Mesenchymal stem cell (in vitro differentiated cells and primary cell): ENCODE measurements at regions not wholly inside any gene's neighbourhood (a gene's known extent, or its start where the extent isn't known, plus 50 kb on each side); places are given as distances from the start of the nearest gene placed in this dataset.

Experiments
- DNase-seq: peaks from one replicate; pipeline ENCODE4 v3.0.0-alpha.2; 2013
- H2AFZ ChIP-seq: one replicate; pipeline ENCODE4 v1.6.1; 2013; ENCODE audit warnings: low read depth, mild to moderate bottlenecking, control low read depth, inconsistent platforms, low read length, moderate library complexity
- H2AK5ac ChIP-seq: 2 replicates; pipeline ENCODE4 v1.6.1; 2013; ENCODE audit warnings: low read length, moderate library complexity, mild to moderate bottlenecking, inconsistent platforms; ENCODE audit not compliant: severe bottlenecking
- H2BK120ac ChIP-seq: one replicate; pipeline ENCODE4 v1.6.1; 2013; ENCODE audit warnings: low read depth, mild to moderate bottlenecking, inconsistent platforms, low read length, moderate library complexity
- H2BK12ac ChIP-seq, 2 experiments: one replicate each; pipeline ENCODE4 v1.6.1; 2013; ENCODE audit warnings: inconsistent platforms in 2 of 2, low read length in 2 of 2, mild to moderate bottlenecking in 2 of 2, moderate library complexity in 2 of 2, control low read depth in 1 of 2
- H2BK15ac ChIP-seq: one replicate; pipeline ENCODE4 v1.6.1; 2013; ENCODE audit warnings: mild to moderate bottlenecking, low read depth, inconsistent platforms; ENCODE audit not compliant: poor library complexity, severe bottlenecking
- H2BK5ac ChIP-seq: 2 replicates; pipeline ENCODE4 v1.6.1; 2013; ENCODE audit warnings: low read depth, mild to moderate bottlenecking, low read length, control low read depth, inconsistent platforms; ENCODE audit not compliant: poor library complexity, severe bottlenecking
- H3K14ac ChIP-seq, 2 experiments: one replicate each; pipeline ENCODE4 v1.6.1; 2013; ENCODE audit warnings: inconsistent platforms in 2 of 2, low read length in 2 of 2, control low read depth in 1 of 2, mild to moderate bottlenecking in 1 of 2, moderate library complexity in 1 of 2
- H3K18ac ChIP-seq, 2 experiments: one replicate each; pipeline ENCODE4 v1.6.1; 2013; ENCODE audit warnings: inconsistent platforms in 2 of 2, low read length in 2 of 2, control low read depth in 1 of 2, low read depth in 1 of 2, mild to moderate bottlenecking in 1 of 2
- H3K23ac ChIP-seq, 2 experiments: one replicate each; pipeline ENCODE4 v1.6.1; 2013; ENCODE audit warnings: inconsistent platforms in 2 of 2, low read length in 2 of 2, mild to moderate bottlenecking in 2 of 2, moderate library complexity in 2 of 2, control low read depth in 1 of 2
- H3K27ac ChIP-seq: 2 replicates; pipeline ENCODE4 v1.5.1; 2013; ENCODE audit warnings: mild to moderate bottlenecking, moderate library complexity, low read length, control low read depth, inconsistent platforms; ENCODE audit not compliant: poor library complexity, severe bottlenecking
- H3K27me3 ChIP-seq, 2 experiments: 2 replicates each; pipeline versions ENCODE4 v1.6.1 to v1.7.0; 2013; ENCODE audit warnings: low read length in 2 of 2, mild to moderate bottlenecking in 2 of 2, moderate library complexity in 2 of 2, control low read depth in 1 of 2, inconsistent platforms in 1 of 2; ENCODE audit not compliant: control insufficient read depth in 1 of 2, insufficient read depth in 1 of 2
- H3K36me3 ChIP-seq, 2 experiments: 2 replicates each; pipeline versions ENCODE4 v1.6.1 to v1.7.0; 2013; ENCODE audit warnings: low read length in 2 of 2, control low read depth in 1 of 2, inconsistent platforms in 1 of 2, low read depth in 1 of 2, mild to moderate bottlenecking in 1 of 2; ENCODE audit not compliant: insufficient read depth in 2 of 2, control insufficient read depth in 1 of 2
- H3K4ac ChIP-seq, 2 experiments: one replicate each; pipeline ENCODE4 v1.6.1; 2013; ENCODE audit warnings: inconsistent platforms in 2 of 2, low read length in 2 of 2, mild to moderate bottlenecking in 2 of 2, moderate library complexity in 2 of 2, control low read depth in 1 of 2, low read depth in 1 of 2
- H3K4me1 ChIP-seq: 2 replicates; pipeline ENCODE4 v1.6.1; 2013; ENCODE audit warnings: low read depth, low read length, control low read depth; ENCODE audit not compliant: control insufficient read depth, insufficient read depth
- H3K4me2 ChIP-seq: 2 replicates; pipeline ENCODE4 v1.6.1; 2013; ENCODE audit warnings: low read length, mild to moderate bottlenecking, inconsistent platforms; ENCODE audit not compliant: poor library complexity, severe bottlenecking
- H3K4me3 ChIP-seq, 2 experiments: 2 replicates each; pipeline versions ENCODE4 v1.5.1 to v1.7.0; 2013; ENCODE audit warnings: low read length in 2 of 2, mild to moderate bottlenecking in 2 of 2, control low read depth in 1 of 2, low read depth in 1 of 2; ENCODE audit not compliant: insufficient read depth in 1 of 2
- H3K79me1 ChIP-seq: replicated peaks from 2 replicates; pipeline ENCODE4 v1.6.1; 2013; ENCODE audit warnings: mild to moderate bottlenecking, control low read depth, low read length, inconsistent platforms; ENCODE audit not compliant: poor library complexity, severe bottlenecking
- H3K9ac ChIP-seq: 2 replicates; pipeline ENCODE4 v1.7.0; 2013; ENCODE audit warnings: mild to moderate bottlenecking, low read length, moderate library complexity
- H3K9me3 ChIP-seq: 2 replicates; pipeline ENCODE4 v1.7.0; 2013; ENCODE audit warnings: mild to moderate bottlenecking, low read length; ENCODE audit not compliant: control insufficient read depth
- H4K8ac ChIP-seq: one replicate; pipeline ENCODE4 v1.6.1; 2013; ENCODE audit warnings: inconsistent platforms, mild to moderate bottlenecking, low read length, moderate library complexity
- H4K91ac ChIP-seq: one replicate; pipeline ENCODE4 v1.6.1; 2013; ENCODE audit warnings: mild to moderate bottlenecking, low read length, inconsistent platforms
- WGBS: methylation state at CpG from one replicate; pipeline ENCODE4 v1.1.7; 2013; ENCODE audit warnings: mixed read lengths; 5-methylcytosine and 5-hydroxymethylcytosine counted together

DNA sequence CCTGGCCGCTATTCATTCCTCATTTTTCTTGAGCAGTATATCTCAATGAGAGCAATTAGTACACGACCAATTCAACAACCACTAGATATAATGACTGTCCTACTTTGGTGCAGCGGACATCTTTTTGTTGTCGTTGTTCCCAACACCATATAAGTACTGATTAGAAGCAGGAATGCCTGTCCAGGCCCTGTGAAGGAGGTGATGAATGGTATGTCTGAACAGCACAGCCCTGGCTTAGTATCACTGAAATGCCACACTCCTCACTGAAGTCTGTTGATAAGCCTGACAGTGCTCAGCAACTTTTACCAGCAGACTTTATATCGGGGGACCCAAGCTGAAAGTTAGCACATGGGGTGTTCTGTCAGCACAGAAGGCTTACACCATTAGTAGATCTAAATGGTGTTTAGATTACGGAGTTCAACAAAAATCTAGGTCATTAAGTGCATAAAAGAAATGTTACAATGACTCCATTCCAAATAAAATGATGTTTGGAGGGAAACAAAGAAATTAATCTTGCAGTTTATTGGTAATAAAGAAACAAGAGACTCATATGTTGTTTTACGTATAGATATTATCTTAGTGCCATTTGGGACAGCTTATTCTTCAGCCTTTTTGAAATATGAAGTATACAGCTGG lies 228.3 kb upstream of the TTC29 start:
- Histone ChIP-seq H2BK5ac (no peak overlapping the region), H2AFZ (no peak overlapping the region), H4K8ac (no peak overlapping the region), H2AK5ac (no peak overlapping the region), H2BK15ac (no peak overlapping the region), H3K23ac (no peak overlapping the region), H3K9me3 (no peaks in the 10 kb centered on the region), H2BK120ac (no peak overlapping the region), H3K14ac (no peak overlapping the region), H4K91ac (no peak overlapping the region), H3K9ac (no peak overlapping the region), H3K79me1 (no peaks in the 10 kb centered on the region), H2BK12ac (peak overlapping the region in 1 of 2 experiments; percentile 54), H3K18ac (peak overlapping the region in 1 of 2 experiments; percentile 11), H3K27ac (no peak overlapping the region), H3K27me3 (no peaks in the 10 kb centered on the region), H3K36me3 (no peaks in the 10 kb centered on the region), H3K4me2 (no peak overlapping the region), H3K4ac (no peak overlapping the region), H3K4me3 (no peak overlapping the region), H3K4me1 (no peaks in the 10 kb centered on the region)
- no peak for DNase-seq
- WGBS = 69% methylated on average over 4 of the region's 7 CpGs

DNA sequence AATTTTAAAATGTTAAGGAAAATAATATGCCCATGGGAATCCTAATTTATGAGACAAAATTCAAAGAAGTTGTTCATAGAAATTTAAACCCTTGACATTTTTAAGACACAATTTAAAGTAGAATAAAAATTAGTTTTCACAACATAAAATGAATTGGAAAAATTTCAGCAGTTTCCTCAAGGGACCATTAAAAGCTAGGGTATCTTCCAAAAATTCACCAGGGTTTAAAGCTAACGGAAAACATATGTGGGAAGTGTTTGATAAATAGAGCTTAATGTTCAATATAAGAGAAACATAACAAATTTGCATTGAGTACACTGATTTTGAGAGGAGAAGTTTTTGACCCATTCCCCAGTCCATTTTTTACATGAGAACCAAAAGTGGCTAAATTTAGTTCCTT lies 228.9 kb upstream of the TTC29 start:
- H3K36me3 ChIP-seq = no peaks in the 10 kb centered on the region
- H3K18ac ChIP-seq = no peak overlapping the region
- H3K14ac ChIP-seq = no peak overlapping the region
- WGBS = no CpG with 5 or more reads among the region's 1 CpG
- no peak overlapping the region for H2BK15ac ChIP-seq
- H3K4me3 ChIP-seq = no peak overlapping the region
- no peaks in the 10 kb centered on the region for H3K27me3 ChIP-seq
- H2AFZ ChIP-seq = no peak overlapping the region
- no peak overlapping the region for H2BK5ac ChIP-seq
- no peak overlapping the region for H2AK5ac ChIP-seq
- no peak overlapping the region for H3K4me2 ChIP-seq
- DNase-seq = no peak
- H3K23ac ChIP-seq = no peak overlapping the region
- H3K4me1 ChIP-seq = no peaks in the 10 kb centered on the region
- H2BK12ac ChIP-seq = no peak overlapping the region
- no peak overlapping the region for H3K4ac ChIP-seq
- no peak overlapping the region for H4K8ac ChIP-seq
- H3K27ac ChIP-seq = no peak overlapping the region
- no peaks in the 10 kb centered on the region for H3K79me1 ChIP-seq
- no peaks in the 10 kb centered on the region for H3K9me3 ChIP-seq
- no peak overlapping the region for H2BK120ac ChIP-seq
- no peak overlapping the region for H3K9ac ChIP-seq
- no peak overlapping the region for H4K91ac ChIP-seq

DNA sequence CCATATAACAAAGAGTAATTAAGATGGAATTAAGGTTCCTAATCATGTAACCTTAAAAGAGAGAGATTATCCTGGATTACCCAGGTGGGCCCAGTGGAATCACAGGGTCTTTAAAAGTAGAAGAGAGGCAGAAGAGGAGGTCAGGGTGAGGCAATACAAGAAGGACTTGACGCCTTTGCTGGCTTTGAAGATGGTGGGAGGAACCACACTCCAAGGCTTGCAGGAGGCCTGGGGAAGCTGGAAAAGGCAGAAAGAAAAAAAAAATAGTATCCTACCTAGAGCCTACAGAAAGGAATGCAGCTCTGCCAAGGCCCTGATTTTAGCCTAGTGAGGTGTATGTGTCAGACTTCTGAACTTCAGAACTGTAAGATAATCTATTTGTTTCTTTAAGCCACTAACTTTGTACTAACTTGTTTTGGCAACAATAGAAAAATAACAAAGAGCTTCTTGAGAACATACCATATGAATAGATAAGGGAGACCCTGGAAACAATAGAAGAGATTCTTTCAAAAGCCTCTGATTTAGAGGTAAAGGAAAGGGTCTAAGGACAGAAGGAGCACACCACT lies 229.9 kb upstream of the TTC29 start:
- Histone ChIP-seq H3K14ac (no peak overlapping the region), H2AK5ac (no peak overlapping the region), H3K27me3 (no peaks in the 10 kb centered on the region), H4K8ac (no peak overlapping the region), H3K9me3 (no peaks in the 10 kb centered on the region), H2BK12ac (no peak overlapping the region), H3K4me3 (no peak overlapping the region), H3K9ac (no peak overlapping the region), H3K18ac (no peak overlapping the region), H2BK15ac (no peak overlapping the region), H3K4me1 (no peaks in the 10 kb centered on the region), H3K4ac (no peak overlapping the region), H4K91ac (no peak overlapping the region), H2BK120ac (no peak overlapping the region), H3K23ac (no peak overlapping the region), H2AFZ (no peak overlapping the region), H2BK5ac (no peak overlapping the region), H3K4me2 (no peak overlapping the region), H3K27ac (no peak overlapping the region), H3K79me1 (no peaks in the 10 kb centered on the region), H3K36me3 (no peaks in the 10 kb centered on the region)
- WGBS = 100% methylated on average over 1 of the region's 1 CpG
- no peak for DNase-seq

DNA sequence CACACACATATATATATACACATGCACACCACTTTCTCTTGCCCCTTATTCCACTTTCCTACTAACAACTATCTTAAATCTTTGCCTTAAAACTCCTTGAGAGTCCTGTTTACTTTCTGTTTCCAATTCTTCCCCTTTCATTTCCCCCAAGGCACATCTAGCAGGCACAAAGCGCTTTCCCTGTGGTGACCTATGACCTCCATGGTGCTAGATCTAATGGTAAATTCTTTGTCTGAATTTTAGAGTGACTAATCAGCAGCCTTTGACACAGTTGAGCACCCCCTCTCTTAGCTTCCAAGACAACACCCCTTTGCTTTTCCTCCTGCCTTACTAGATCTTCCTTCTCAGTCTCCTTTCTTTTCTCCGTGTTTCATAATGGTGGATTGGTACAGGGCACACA lies 236.4 kb upstream of the TTC29 start:
- Histone ChIP-seq H3K4me2 (no peak overlapping the region), H2AK5ac (no peak overlapping the region), H2AFZ (no peak overlapping the region), H3K4me3 (no peak overlapping the region), H2BK120ac (no peak overlapping the region), H4K8ac (no peak overlapping the region), H3K27ac (no peak overlapping the region), H3K9me3 (peaks cover 3% of the 10 kb centered on the region), H2BK5ac (no peak overlapping the region), H3K9ac (no peak overlapping the region), H3K4ac (no peak overlapping the region), H3K4me1 (no peaks in the 10 kb centered on the region), H2BK12ac (no peak overlapping the region), H3K18ac (no peak overlapping the region), H3K27me3 (no peaks in the 10 kb centered on the region), H3K23ac (no peak overlapping the region), H3K79me1 (no peaks in the 10 kb centered on the region), H2BK15ac (no peak overlapping the region), H3K36me3 (no peaks in the 10 kb centered on the region), H3K14ac (no peak overlapping the region), H4K91ac (no peak overlapping the region)
- DNase-seq = no peak
- WGBS = 58% methylated on average over 2 of the region's 2 CpGs
